Panc1 (cell line): ENCODE measurements at regions not wholly inside any gene's neighbourhood (a gene's known extent, or its start where the extent isn't known, plus 50 kb on each side); places are given as distances from the start of the nearest gene placed in this dataset.

ENCODE experiments used
- ATAC-seq: fragments of 200-7000 bp; cut with Tn5 transposase; 2 replicates; pipeline ENCODE4 v1.9.1; 2020; ENCODE audit warnings: mild to moderate bottlenecking, moderate library complexity
- BruUV-seq: library from RNA; stranded (reverse); fragments of 400-500 nt; replicated peaks from 2 replicates; lab custom pipeline; 2021; lab: Mats Ljungman, UMichigan
- CTCF ChIA-PET: fragments of 300-600 bp; sonication (Branson Sonifier 250); formaldehyde crosslinking; loops from one replicate; lab custom pipeline; 2022; ENCODE audit warnings: antibody characterized with exemption; lab: Charles Lee
- POLR2A ChIA-PET: fragments of 300-600 bp; sonication (Branson Sonifier 250); formaldehyde crosslinking; loops from one replicate; lab custom pipeline; 2022; ENCODE audit warnings: antibody characterized with exemption; lab: Charles Lee
- DNase-seq: peaks from one replicate; pipeline ENCODE4 v3.0.0-alpha.2; 2010; ENCODE audit warnings: low read depth, low spot score
- H3K27ac ChIP-seq: 2 replicates; pipeline ENCODE4 v1.5.1; 2011; ENCODE audit warnings: mild to moderate bottlenecking, low read length, inconsistent platforms
- H3K27me3 ChIP-seq: fragments of 200-500 bp; sonication (Bioruptor generic); 2 replicates; pipeline ENCODE4 v1.6.0; 2014; ENCODE audit warnings: low read length, inconsistent platforms; ENCODE audit not compliant: control insufficient read depth, insufficient read depth
- H3K36me3 ChIP-seq: fragments of 200-500 bp; sonication (Bioruptor generic); 2 replicates; pipeline ENCODE4 v1.5.1; 2014; ENCODE audit warnings: inconsistent platforms, mild to moderate bottlenecking, low read length, moderate library complexity; ENCODE audit not compliant: control insufficient read depth, insufficient read depth
- H3K4me1 ChIP-seq: 2 replicates; pipeline ENCODE4 v1.5.1; 2011; ENCODE audit warnings: inconsistent platforms, mild to moderate bottlenecking, low read length, moderate library complexity; ENCODE audit not compliant: control insufficient read depth, insufficient read depth
- H3K4me3 ChIP-seq, 2 experiments: 2 replicates each; pipeline ENCODE4 v1.5.1; 2011 to 2012; ENCODE audit warnings: low read depth in 2 of 2, low read length in 2 of 2, mild to moderate bottlenecking in 2 of 2, inconsistent platforms in 1 of 2, moderate library complexity in 1 of 2
- H3K9me3 ChIP-seq: fragments of 200-500 bp; sonication (Bioruptor generic); 2 replicates; pipeline ENCODE4 v1.5.1; 2014; ENCODE audit warnings: low read depth, mild to moderate bottlenecking, inconsistent platforms, low read length, moderate library complexity; ENCODE audit not compliant: control insufficient read depth, insufficient read depth
- CTCF ChIP-seq: fragments of 450-650 bp; IDR thresholded peaks from 2 replicates; pipeline ENCODE4 v1.5.1; 2017; ENCODE audit warnings: mild to moderate bottlenecking
- POLR2AphosphoS5 ChIP-seq: IDR thresholded peaks from 2 replicates; pipeline ENCODE4 v1.6.1; 2012; ENCODE audit warnings: mild to moderate bottlenecking, low read depth, low read length, moderate library complexity
- REST ChIP-seq, 2 experiments: IDR thresholded peaks; 2 replicates each; pipeline ENCODE4 v1.6.1; 2011 to 2012; ENCODE audit warnings: low read depth in 2 of 2, control low read depth in 1 of 2, low read length in 1 of 2, mild to moderate bottlenecking in 1 of 2, moderate library complexity in 1 of 2; ENCODE audit not compliant: insufficient read depth in 1 of 2
- SIN3A ChIP-seq: IDR thresholded peaks from 2 replicates; pipeline ENCODE4 v1.6.1; 2012; ENCODE audit warnings: low read depth, mild to moderate bottlenecking, low read length, moderate library complexity, borderline replicate concordance; ENCODE audit not compliant: insufficient read depth
- TCF7L2 ChIP-seq: IDR thresholded peaks from 2 replicates; pipeline ENCODE4 v1.6.1; 2011; ENCODE audit warnings: mild to moderate bottlenecking, low read depth, low read length, inconsistent platforms
- in situ Hi-C: cut with HindIII; loops from 2 replicates; pipeline ENCODE4 v1.10.0; 2016; ENCODE audit warnings: low sequenced_read_pairs, low pct_unique_long_range_greater_than_20kb
- intact Hi-C: fragments of 100-400 bp; cut with micrococcal nuclease; formaldehyde crosslinking; loops from one replicate; pipeline ENCODE4 v1.10.0; 2022; ENCODE audit not compliant: unreplicated experiment

GRCh38 chr3:110813541-110813940 is 258.1 kb upstream of the NECTIN3 start:
- no peak for TF ChIP-seq TCF7L2
- no peak for TF ChIP-seq POLR2AphosphoS5
- TF ChIP-seq REST (IDR thresholded peaks at IDR 0.05; ENCODE audit: insufficient read depth in 1 of 2, low read depth in 2 of 2, low read length in 1 of 2): no peak
- TF ChIP-seq SIN3A: no peak
- TF ChIP-seq CTCF: no peak
- ChIA-PET CTCF (no interaction called here), POLR2A (no interaction called here)
- H3K4me1 ChIP-seq: no peaks in the 10 kb centered on the region
- no peak overlapping the region for H3K4me3 ChIP-seq
- in situ Hi-C loops (no loop called here), intact Hi-C loops (no loop called here)
- H3K27ac ChIP-seq: no peak overlapping the region
- 0 out of 2 replicates have a peak, but pooled peaks cover 3% of the 10 kb centered on the region for H3K9me3 ChIP-seq
- ATAC-seq (no peak), DNase-seq (no peak)
- BruUV-seq: no TSS peak
- no peaks in the 10 kb centered on the region for H3K27me3 ChIP-seq
- no peaks in the 10 kb centered on the region for H3K36me3 ChIP-seq

DNA sequence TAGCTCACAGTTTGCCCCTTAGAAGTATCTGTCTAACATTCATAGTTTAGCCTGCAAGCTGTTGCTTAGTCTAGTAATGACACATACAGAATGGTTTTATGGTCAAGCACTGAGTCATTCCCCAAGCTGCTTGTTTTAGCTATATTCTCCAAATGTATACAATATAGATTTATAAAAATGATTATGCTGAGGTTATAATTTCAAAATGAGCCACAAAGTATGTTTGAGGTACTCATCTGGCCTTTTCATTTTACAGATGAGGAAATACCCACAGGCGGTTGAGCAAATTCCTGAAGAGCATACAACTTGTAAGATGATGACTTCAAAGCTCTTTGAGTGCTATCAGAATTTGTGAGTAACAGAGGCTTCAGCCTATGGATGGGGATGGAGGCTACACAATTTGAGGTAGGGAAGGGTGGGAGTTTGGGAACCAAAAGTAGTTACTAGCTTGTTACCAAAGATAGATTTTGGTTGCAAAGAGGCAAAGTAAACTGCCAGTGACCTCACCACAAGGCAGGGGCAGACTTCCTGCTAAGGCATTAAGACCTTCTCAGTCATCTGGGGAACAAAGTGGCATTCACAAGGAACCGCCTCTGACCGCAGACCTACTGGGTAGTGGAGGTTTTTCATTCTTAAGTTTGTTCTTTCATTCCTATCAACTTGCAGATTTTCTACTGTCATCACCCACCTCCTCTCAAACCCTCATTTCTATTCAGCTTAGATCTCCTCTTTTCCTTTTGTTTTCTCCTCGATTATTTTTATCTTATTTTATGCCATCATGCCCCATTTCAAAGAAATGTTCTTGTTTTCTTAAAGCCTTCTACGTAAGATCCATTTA is 257.2 kb upstream of the NECTIN3 start:
- intact Hi-C loops: no loop called here
- Histone ChIP-seq H3K4me3 (no peak overlapping the region), H3K27me3 (no peaks in the 10 kb centered on the region), H3K36me3 (no peaks in the 10 kb centered on the region), H3K9me3 (no peaks in the 10 kb centered on the region), H3K4me1 (no peaks in the 10 kb centered on the region), H3K27ac (no peak overlapping the region)
- TF ChIP-seq CTCF (no peak), POLR2AphosphoS5 (no peak), TCF7L2 (no peak), REST (IDR thresholded peaks at IDR 0.05; ENCODE audit: insufficient read depth in 1 of 2, low read depth in 2 of 2, low read length in 1 of 2) (no peak), SIN3A (no peak)
- no peak for ATAC-seq
- no peak for DNase-seq
- CTCF ChIA-PET: no interaction called here
- in situ Hi-C loops: no loop called here
- POLR2A ChIA-PET: no interaction called here
- BruUV-seq: no TSS peak
